NCI-H82 treated with DMSO at 0.1 percent for 48 hours (cell line): ENCODE measurements at regions not wholly inside any gene's neighbourhood (a gene's known extent, or its start where the extent isn't known, plus 50 kb on each side); places are given as distances from the start of the nearest gene placed in this dataset.
"Not testable (repeated sequence)": the region's sequence is repeated elsewhere in the genome, so short reads cannot be mapped to it uniquely, and the experiment has no call there.

Source experiments
- DNase-seq: peaks from one replicate; lab custom pipeline; 2025; ENCODE audit not compliant: unreplicated experiment; lab: John Stamatoyannopoulos, UW

DNA sequence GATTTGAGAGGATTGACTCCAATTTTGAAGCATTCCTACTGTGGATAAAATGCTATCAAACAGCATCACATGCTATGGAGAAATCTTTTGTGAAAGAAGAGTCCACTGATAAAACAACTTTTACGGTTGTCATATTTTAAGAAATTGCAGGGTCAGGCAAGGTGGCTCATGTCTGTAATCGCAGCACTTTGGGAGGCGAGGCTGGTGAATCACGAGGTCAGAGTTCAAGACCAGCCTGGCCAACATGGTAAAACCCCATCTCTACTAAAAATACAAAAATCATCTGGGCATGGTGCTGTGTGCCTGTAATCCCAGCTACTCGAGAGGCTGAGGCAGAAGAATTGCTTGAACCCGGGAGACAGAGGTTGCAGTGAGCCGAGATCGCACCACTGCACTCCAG, 338.8 kb upstream of the SOX9 start:
- DNase-seq: not testable (repeated sequence)

GRCh38 chr17:71790791-71791190, 330.0 kb upstream of the SOX9 start:
- no peak for DNase-seq

DNA sequence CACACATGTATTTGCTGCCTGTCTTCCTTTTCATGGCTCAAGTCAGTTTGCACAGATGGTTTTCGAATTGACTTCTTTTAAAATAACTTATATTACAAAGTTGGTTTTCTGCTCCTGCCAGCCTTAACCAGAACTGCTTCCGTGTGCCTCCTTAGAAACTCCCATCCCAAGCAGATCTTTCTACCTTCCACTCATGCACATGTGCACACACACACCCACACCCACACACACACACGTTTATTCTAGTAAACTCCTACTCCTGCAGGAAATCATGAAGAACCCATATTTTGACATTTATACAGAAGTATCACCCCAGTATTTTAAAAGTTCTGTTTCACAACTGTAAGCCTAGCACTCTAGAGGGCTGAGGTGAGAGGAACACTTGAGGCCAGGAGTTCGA, 329.5 kb upstream of the SOX9 start:
- no peak for DNase-seq

GRCh38 chr17:71792966-71793365, 327.9 kb upstream of the SOX9 start:
- DNase-seq: no peak

DNA sequence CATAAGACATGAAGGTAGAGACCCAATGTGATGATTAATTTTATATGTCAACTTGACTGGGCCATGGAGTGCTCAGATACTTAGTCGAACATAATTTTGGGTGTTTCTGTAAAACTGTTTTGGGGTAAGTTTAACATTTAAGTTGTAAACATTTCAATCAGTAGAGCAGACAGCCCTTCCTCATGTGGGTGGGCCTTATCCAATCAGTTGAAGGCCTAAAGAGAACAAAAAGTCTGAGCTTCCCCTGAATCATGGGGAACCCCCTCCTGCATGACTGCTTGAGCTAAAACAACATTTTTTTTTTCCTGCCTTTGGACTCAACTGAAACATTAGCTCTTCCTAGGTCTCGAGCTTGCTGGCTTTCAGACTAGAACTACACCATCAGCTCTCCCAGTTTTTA, 327.3 kb upstream of the SOX9 start:
- DNase-seq: no peak

DNA sequence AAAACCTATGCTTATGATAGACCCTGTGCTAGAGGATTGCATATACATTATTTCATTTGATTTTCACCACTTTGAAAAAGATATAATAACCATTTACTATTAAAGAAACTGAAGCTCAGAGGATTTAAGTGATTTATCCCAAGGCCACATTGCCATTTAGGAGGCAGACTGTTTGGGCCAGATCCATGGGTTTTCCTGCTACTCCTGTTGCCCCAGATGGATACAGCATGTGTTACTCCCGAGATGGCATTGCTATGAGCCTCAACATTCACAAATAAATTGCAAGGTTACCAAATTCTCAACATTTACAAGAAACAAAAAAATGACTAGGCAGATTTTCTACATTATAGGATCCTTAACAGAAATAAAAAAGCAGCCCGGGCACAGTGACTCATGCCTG, 322.1 kb upstream of the SOX9 start:
- DNase-seq: no peak

DNA sequence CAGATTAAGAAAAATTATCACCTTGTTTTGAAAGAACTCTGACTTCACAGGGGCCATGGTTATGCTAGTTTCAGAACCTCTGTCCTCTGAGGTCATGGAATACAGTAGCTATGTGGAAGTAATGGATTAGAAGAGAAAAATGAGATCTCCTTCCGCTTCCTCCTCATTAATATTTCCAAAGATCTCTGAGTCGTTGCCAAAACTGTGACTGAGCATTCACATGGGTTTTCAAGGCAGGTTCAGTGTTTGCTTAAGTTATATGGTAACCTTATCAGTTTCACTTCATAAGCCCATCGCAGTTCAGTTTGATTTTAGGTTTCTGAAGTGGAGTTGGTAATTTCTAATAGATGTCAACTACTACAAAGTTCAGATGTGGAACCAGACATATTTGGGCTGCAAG, 321.2 kb upstream of the SOX9 start:
- DNase-seq: no peak

- no peak for DNase-seq
Observed at GRCh38 chr17:71801301-71801700, 319.5 kb upstream of the SOX9 start.

DNA sequence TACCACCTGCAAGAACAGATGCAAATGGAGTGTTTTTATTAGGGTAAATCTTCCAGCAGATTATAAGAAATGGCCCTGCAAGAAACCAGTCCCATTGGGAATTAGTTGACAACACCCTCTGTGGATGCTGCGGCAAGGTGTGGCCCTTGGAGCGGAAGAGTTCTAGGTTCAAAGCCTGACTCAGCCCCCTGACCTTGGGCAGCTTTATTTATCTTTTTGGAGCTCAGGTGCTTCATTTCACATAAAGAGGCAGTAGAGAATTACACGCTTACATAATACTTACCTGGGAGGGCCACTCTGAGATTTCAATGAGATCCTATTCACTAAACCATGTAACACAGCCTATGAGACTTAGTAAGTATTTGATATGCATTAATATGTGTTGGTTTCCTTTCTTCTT, 318.2 kb upstream of the SOX9 start:
- no peak for DNase-seq

DNA sequence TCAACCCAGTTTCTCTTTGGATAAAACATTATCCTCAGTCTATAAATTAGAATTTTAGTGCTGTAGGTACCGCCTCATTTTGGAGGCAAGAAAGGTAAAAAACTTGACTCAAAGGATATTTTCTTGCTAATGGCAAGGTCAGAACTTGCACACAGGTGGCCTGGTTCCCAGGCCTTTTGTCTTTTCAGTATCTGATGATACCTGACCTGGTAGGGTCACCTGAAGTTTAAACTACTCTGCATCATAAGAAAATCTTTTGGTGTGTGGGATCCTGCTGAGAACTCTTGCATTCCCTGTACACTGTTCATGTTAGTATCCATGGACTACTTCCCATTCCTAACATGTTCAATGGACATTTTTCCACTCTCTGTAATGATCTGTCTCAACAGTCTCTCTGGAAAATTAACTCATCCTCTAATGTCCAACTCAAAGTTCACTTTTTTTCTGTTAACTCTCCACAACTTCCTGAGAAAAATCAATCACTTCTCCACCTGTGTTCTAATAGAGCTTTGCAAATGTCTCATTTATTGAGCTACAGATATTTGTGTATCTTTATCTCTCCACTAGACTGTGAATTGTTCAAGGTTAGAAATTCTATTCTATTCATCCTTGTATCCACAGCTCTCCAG, 317.1 kb upstream of the SOX9 start:
- DNase-seq: no peak

DNA sequence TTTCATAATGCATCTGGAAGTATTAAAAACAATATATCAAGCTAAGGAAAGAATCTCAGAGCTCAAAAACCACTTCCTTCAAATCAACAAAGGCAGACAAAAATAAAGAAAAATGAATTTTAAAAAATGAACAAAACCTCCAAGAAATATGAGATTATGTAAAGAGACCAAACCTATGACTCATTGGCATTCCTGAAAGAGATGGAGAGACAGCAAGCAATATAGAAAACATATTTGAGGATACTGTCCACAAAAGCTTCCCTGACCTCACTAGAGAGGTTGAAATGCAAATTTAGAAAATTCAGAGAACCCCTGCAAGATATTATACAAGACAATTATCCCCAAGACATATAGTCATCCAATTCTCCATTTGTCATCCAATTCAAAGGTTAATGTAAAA, 311.3 kb upstream of the SOX9 start:
- no peak for DNase-seq

DNA sequence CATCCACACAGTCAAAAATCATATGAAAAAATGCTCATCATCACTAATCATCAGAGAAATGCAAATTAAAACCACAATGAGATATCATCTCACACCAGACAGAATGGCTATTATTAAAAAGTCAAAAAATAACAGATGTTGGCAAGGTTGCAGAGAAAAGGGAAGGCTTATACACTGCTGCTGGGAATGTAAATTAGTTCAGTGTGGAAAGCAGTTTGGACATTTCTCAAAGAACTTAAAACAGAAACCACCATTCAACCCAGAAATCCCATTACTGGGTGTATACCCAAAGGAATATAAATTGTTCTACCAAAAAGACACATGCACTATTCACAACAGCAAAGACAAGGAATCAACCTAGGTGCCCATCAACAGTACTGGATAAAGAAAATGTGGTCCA, 307.0 kb upstream of the SOX9 start:
- not testable (repeated sequence) for DNase-seq

GRCh38 chr17:71821511-71821910, 299.3 kb upstream of the SOX9 start:
- no peak for DNase-seq

DNA sequence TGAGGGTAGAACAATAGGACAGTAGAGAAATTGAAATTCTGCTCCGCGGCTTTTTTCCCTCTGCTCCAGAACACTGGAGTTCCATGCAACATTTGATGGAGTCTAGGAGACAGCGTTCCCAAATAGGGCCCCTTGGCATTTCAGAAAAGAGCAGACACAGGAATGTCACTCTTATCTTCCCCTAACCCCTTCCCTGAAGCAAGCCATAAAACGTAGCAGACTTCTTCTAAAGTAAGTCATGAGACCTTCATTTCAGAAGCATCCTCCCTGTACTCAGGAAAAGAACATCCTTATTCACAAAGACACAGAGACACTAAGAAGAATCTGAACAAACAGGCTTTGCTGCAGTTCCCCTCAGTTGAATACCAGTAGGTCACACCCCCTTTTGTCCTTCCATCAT, 296.1 kb upstream of the SOX9 start:
- no peak for DNase-seq

GRCh38 chr17:71825687-71826086, 295.1 kb upstream of the SOX9 start:
- DNase-seq: no peak

GRCh38 chr17:71828182-71828596, 292.6 kb upstream of the SOX9 start:
- no peak for DNase-seq

DNA sequence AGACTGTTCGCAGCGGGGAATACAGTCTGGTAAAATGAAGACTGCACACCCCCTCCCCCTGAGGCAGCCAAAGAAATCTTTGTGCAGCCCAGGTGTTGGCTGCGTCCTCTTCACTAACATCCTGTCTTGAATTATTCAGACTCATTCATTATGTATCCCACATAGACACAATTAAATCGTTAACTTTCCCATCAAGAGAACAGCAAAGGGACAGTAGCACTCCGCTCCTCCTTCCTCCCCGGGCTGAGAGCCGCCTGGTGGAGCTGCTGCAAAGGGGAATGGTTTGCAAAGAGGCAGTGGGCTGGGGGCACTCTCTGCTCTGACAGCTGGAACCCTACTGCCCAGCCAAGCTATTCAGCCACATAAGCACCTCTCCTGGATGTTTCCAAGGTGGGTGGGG, 290.0 kb upstream of the SOX9 start:
- no peak for DNase-seq

- no peak for DNase-seq
Observed at GRCh38 chr17:71842986-71843385, 277.8 kb upstream of the SOX9 start.

- DNase-seq: no peak
Observed at GRCh38 chr17:71845337-71845736, 275.5 kb upstream of the SOX9 start.

- no peak for DNase-seq
Observed at GRCh38 chr17:71846561-71847110, 274.2 kb upstream of the SOX9 start.

DNA sequence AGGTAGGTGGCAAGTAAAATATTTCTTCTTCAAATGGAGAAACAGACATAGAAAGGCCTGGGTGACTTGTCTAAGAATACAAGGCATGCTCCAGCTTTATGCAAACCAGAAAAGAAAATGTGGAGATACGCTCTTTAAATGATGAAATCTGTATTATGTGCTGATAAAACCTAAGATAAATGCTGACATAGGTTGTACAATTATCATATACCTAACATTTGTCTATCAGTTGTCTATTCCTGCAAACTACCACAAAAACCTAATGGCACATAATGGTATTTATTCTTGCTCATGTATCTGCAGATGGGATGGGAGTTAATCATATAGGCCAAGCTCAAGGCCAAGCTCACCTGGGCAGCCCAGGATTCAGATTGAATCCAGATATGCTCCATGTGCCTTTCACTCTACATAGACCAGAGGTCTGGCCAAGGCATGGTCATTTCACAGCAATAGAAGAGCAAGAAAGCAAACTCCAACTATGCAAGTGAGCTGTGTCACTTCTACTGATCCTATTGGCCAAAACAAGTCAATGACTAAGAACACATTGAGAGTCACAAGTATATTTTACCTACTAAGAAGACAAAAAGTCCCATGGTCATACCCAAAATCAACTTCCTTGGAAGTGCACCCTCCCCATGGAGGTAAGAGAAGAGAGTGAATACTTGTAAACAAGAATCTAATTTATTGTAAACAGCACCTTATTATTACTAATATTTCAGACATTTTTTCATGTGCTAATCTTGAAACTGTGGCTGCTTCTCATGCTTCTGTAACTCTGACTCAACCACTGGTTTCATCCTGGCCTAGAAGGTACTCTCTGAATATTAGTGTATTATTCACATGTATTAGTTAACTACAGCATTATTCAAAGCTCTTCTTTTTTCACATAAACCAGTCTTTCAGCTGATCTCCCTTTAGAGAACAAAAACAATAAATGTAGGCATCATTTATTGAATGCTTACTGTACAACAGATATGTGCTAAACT, 270.7 kb upstream of the SOX9 start:
- DNase-seq: no peak

DNA sequence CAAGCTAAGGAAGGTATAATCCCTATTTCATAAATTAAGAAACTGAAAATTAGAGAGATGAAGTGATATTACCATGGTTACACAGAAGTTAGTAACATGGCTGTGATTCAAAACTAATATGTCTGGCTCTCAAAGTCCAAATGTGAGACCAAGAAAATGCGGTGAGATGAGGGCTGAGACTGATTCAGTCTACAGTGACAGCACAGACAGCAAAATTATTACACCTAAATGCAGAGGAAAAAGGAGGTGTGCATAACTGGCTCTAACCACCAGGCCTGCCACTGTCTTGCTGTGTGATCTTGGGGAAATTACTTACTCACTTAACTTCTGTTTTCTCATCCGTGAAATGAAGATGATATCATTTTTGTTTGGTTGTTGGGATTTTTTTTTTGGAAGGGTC, 270.0 kb upstream of the SOX9 start:
- no peak for DNase-seq
